ENCODE measurements at regions not wholly inside any gene's neighbourhood (a gene's known extent, or its start where the extent isn't known, plus 50 kb on each side); places are given as distances from the start of the nearest gene placed in this dataset.

- TF ChIP-seq CTCF (IDR thresholded peaks at IDR 0.05), result no peak
- no peak for TF ChIP-seq POLR2AphosphoS5 (IDR thresholded peaks at IDR 0.05)
- no peak for TF ChIP-seq POLR2A (IDR thresholded peaks at IDR 0.05)
Observed at GRCh38 chr5:159406571-159406970, 76.3 kb upstream of the IL12B start.

Measured in breast epithelium (tissue), 3 donors.